ENCODE measurements at regions not wholly inside any gene's neighbourhood (a gene's known extent, or its start where the extent isn't known, plus 50 kb on each side); places are given as distances from the start of the nearest gene placed in this dataset.

GRCh38 chr4:85218756-85219155, 252.3 kb upstream of the WDFY3 start:
- CTCF ChIA-PET = no interaction called here
- POLR2A ChIA-PET = no interaction called here
- 74% methylated on average over 1 of the region's 1 CpG for WGBS (ENCODE audit: missing lambda C conversion rate)
- Histone ChIP-seq H3K4me3 (no peak overlapping the region), H3K4me1 (no peaks in the 10 kb centered on the region), H3K9me3 (no peaks in the 10 kb centered on the region), H3K27ac (no peak overlapping the region), H3K4me2 (no peak overlapping the region)
- no peak for ATAC-seq
- no peak for FAIRE-seq
- TF ChIP-seq RAD21 (conservative IDR thresholded peaks at IDR 0.05 in 1 of 2, IDR thresholded peaks at IDR 0.05 in 1 of 2) (no peak), EHF (CRISPR knock-in tag; IDR thresholded peaks at IDR 0.05) (no peak), NFE2L2 (conservative IDR thresholded peaks at IDR 0.05; ENCODE audit: low read length) (no peak), ZSCAN20 (CRISPR knock-in tag; IDR thresholded peaks at IDR 0.05) (no peak), FOXS1 (CRISPR knock-in tag; IDR thresholded peaks at IDR 0.05) (no peak), RNF2 (IDR thresholded peaks at IDR 0.05; ENCODE audit: borderline replicate concordance, low read depth) (no peak), CHD4 (IDR thresholded peaks at IDR 0.05; ENCODE audit: borderline replicate concordance) (no peak), TP53 (CRISPR knock-in tag; IDR thresholded peaks at IDR 0.05) (no peak), ESRRA (IDR thresholded peaks at IDR 0.05; ENCODE audit: borderline replicate concordance, low read length) (no peak), EHMT2 (IDR thresholded peaks at IDR 0.05; ENCODE audit: low read depth) (no peak), POLR2AphosphoS2 (conservative IDR thresholded peaks at IDR 0.05; ENCODE audit: low read length) (no peak), FOSB (CRISPR knock-in tag; IDR thresholded peaks at IDR 0.05) (no peak), USF2 (IDR thresholded peaks at IDR 0.05) (no peak), ZC3H11A (IDR thresholded peaks at IDR 0.05) (no peak), HOXA7 (CRISPR knock-in tag; IDR thresholded peaks at IDR 0.05) (no peak)
- DNase-seq (ENCODE audit: low read depth in 1 of 2, low spot score in 1 of 2) = no peak

GRCh38 chr4:85221606-85222005, 253.3 kb upstream of the ARHGAP24 start:
- H3K9me3 ChIP-seq = no peaks in the 10 kb centered on the region
- TF ChIP-seq PHF8 (IDR thresholded peaks at IDR 0.05; ENCODE audit: borderline replicate concordance, low read depth) (no peak), CHD2 (IDR thresholded peaks at IDR 0.05; ENCODE audit: low read length, partially characterized antibody) (no peak), POLR2A (IDR thresholded peaks at IDR 0.05; ENCODE audit: low read length) (no peak), MAFK (IDR thresholded peaks at IDR 0.05; ENCODE audit: partially characterized antibody) (no peak), JUNB (IDR thresholded peaks at IDR 0.05) (no peak), ZC3H11A (IDR thresholded peaks at IDR 0.05) (no peak), NFE2L2 (conservative IDR thresholded peaks at IDR 0.05; ENCODE audit: low read length) (no peak), MYC (IDR thresholded peaks at IDR 0.05; ENCODE audit: borderline replicate concordance, low read length) (no peak), HDAC2 (IDR thresholded peaks at IDR 0.05) (no peak), RNF2 (IDR thresholded peaks at IDR 0.05; ENCODE audit: borderline replicate concordance, low read depth) (no peak), EHMT2 (IDR thresholded peaks at IDR 0.05; ENCODE audit: low read depth) (no peak), CBX2 (IDR thresholded peaks at IDR 0.05; ENCODE audit: borderline replicate concordance, low read depth) (no peak), CBX8 (IDR thresholded peaks at IDR 0.05) (no peak), KDM1A (IDR thresholded peaks at IDR 0.05; ENCODE audit: low read depth) (no peak), SMC3 (IDR thresholded peaks at IDR 0.05) (no peak), REST (IDR thresholded peaks at IDR 0.05) (no peak), KDM5A (IDR thresholded peaks at IDR 0.05) (no peak), CEBPB (IDR thresholded peaks at IDR 0.05) (no peak), POLR2AphosphoS2 (conservative IDR thresholded peaks at IDR 0.05; ENCODE audit: low read length) (no peak), RFX5 (IDR thresholded peaks at IDR 0.05) (no peak)
- no peaks in the 10 kb centered on the region for H3K4me1 ChIP-seq
- POLR2A ChIA-PET = no interaction called here
- FAIRE-seq (no peak), ATAC-seq (no peak), DNase-seq (ENCODE audit: low read depth in 1 of 2, low spot score in 1 of 2) (no peak)
- H3K4me3 ChIP-seq = no peak overlapping the region
- CTCF ChIA-PET = no interaction called here
- WGBS (ENCODE audit: missing lambda C conversion rate) = 25% methylated on average over 2 of the region's 2 CpGs
- H3K4me2 ChIP-seq = no peak overlapping the region
- no peak overlapping the region for H3K27ac ChIP-seq
